Liver (tissue), 3 donors: ENCODE measurements at regions not wholly inside any gene's neighbourhood (a gene's known extent, or its start where the extent isn't known, plus 50 kb on each side); places are given as distances from the start of the nearest gene placed in this dataset.

Experiments used
- EGR1 ChIP-seq, 2 donors: IDR thresholded peaks; 2 replicates each; pipeline ENCODE4 v1.6.1; 2016 to 2018; ENCODE audit warnings: antibody characterized with exemption in 2 of 2, low read depth in 2 of 2
- FOXA1 ChIP-seq: IDR thresholded peaks from 2 replicates; pipeline ENCODE4 v1.6.1; 2016; ENCODE audit warnings: antibody characterized with exemption
- FOXA2 ChIP-seq: IDR thresholded peaks from 2 replicates; pipeline ENCODE4 v1.6.1; 2016; ENCODE audit warnings: antibody characterized with exemption
- GABPA ChIP-seq, 2 donors: IDR thresholded peaks in 1 of 2; conservative IDR thresholded peaks in 1 of 2; 2 replicates each; pipeline ENCODE4 v1.6.1; 2016; ENCODE audit warnings: antibody characterized with exemption in 2 of 2, mild to moderate bottlenecking in 1 of 2, moderate library complexity in 1 of 2
- JUND ChIP-seq, 2 donors: IDR thresholded peaks; 2 replicates each; pipeline ENCODE4 v1.6.1; 2016; ENCODE audit warnings: antibody characterized with exemption in 2 of 2
- MAX ChIP-seq: IDR thresholded peaks from 2 replicates; pipeline ENCODE4 v1.6.1; 2016; ENCODE audit warnings: antibody characterized with exemption
- TAF1 ChIP-seq: conservative IDR thresholded peaks from 2 replicates; pipeline ENCODE4 v1.6.1; 2016; ENCODE audit warnings: antibody characterized with exemption, mild to moderate bottlenecking
- TF ChIP-seq, protein P1 (sequence below): fragments of 150-350 bp; IDR thresholded peaks from 2 replicates; pipeline ENCODE4 v1.5.1; 2017; ENCODE audit warnings: improper control_type of control experiment, low read depth, low read length; ENCODE audit not compliant: missing input control
- donor health status: healthy.
- donor health status: healthy.

DNA sequence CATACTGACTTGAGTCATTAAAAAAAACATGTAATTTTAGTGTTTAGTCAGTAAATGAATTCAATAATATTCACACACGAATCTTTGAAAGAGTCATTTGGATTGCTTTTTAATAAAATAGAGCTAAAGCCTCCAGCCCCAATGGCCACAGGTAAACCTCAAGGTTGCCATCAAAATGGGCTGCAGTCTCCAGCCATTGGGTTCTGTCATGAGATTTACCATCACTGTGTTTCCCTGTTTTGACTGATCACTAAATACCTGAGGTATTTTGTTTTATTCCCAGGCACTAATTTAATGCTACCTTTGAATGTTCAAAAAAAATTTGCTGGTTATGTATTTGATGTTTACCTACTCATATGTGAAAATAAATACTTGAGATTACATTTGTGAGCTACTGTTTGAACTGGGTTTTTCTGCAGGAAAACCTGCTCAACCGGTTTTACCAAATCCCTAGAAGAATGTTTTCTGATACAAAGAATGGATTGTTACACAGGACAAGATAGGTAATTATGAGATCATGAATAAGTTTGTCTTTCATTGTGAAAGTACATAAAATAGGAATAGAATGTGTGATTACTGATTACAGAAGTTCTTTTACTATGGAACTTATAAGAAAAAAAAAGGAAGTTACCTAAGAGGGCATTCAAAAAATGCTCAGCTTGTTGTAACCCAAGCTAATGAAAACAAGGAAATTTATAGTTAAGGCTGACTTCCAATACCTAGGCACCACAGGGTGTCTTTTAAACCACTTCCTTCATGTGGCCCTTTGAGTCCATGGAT, 391.3 kb downstream of the EFNB2 start:
- no peak for TF ChIP-seq EGR1 (IDR thresholded peaks at IDR 0.05; ENCODE audit: low read depth in 2 of 2)
- TF ChIP-seq, protein P1, sequence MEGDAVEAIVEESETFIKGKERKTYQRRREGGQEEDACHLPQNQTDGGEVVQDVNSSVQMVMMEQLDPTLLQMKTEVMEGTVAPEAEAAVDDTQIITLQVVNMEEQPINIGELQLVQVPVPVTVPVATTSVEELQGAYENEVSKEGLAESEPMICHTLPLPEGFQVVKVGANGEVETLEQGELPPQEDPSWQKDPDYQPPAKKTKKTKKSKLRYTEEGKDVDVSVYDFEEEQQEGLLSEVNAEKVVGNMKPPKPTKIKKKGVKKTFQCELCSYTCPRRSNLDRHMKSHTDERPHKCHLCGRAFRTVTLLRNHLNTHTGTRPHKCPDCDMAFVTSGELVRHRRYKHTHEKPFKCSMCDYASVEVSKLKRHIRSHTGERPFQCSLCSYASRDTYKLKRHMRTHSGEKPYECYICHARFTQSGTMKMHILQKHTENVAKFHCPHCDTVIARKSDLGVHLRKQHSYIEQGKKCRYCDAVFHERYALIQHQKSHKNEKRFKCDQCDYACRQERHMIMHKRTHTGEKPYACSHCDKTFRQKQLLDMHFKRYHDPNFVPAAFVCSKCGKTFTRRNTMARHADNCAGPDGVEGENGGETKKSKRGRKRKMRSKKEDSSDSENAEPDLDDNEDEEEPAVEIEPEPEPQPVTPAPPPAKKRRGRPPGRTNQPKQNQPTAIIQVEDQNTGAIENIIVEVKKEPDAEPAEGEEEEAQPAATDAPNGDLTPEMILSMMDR = no peak
- TF ChIP-seq MAX = no peak
- no peak for TF ChIP-seq JUND (IDR thresholded peaks at IDR 0.05)
- no peak for TF ChIP-seq GABPA (IDR thresholded peaks at IDR 0.05 in 1 of 2, conservative IDR thresholded peaks at IDR 0.05 in 1 of 2)
- TF ChIP-seq FOXA1 = no peak
- no peak for TF ChIP-seq FOXA2
- TF ChIP-seq TAF1 = no peak
